Upper lobe of right lung (tissue), 1 donor: ENCODE measurements at regions not wholly inside any gene's neighbourhood (a gene's known extent, or its start where the extent isn't known, plus 50 kb on each side); places are given as distances from the start of the nearest gene placed in this dataset.

Experiments used
- ATAC-seq: fragments of 200-7000 bp; cut with Tn5 transposase; one replicate; pipeline ENCODE4 v1.9.1; 2020; ENCODE audit warnings: mild to moderate bottlenecking, moderate library complexity
- DNase-seq: peaks from one replicate; pipeline ENCODE4 v3.0.0-alpha.2; 2020
- H3K27ac ChIP-seq: fragments of 200-600 bp; one replicate; pipeline ENCODE4 v1.8.0; 2022
- H3K27me3 ChIP-seq: fragments of 200-600 bp; one replicate; pipeline ENCODE4 v1.8.0; 2022; ENCODE audit warnings: mild to moderate bottlenecking
- H3K36me3 ChIP-seq: fragments of 200-600 bp; one replicate; pipeline ENCODE4 v1.8.0; 2022
- H3K4me1 ChIP-seq: fragments of 200-600 bp; one replicate; pipeline ENCODE4 v1.8.0; 2022
- H3K4me3 ChIP-seq: fragments of 200-600 bp; one replicate; pipeline ENCODE4 v1.8.0; 2022; ENCODE audit warnings: mild to moderate bottlenecking
- H3K9me3 ChIP-seq: fragments of 200-600 bp; one replicate; pipeline ENCODE4 v1.8.0; 2022
- intact Hi-C: fragments of 100-400 bp; cut with DNase I; formaldehyde crosslinking; loops from one replicate; pipeline ENCODE4 v1.11.0; 2022
- TF ChIP-seq, protein P1 (sequence below): fragments of 200-600 bp; IDR thresholded peaks from one replicate; pipeline ENCODE4 v1.8.0; 2022; ENCODE audit warnings: antibody characterized with exemption
- donor health status: DM: no; HTN: yes; CAD: no; lungs with severe emphysema.

DNA sequence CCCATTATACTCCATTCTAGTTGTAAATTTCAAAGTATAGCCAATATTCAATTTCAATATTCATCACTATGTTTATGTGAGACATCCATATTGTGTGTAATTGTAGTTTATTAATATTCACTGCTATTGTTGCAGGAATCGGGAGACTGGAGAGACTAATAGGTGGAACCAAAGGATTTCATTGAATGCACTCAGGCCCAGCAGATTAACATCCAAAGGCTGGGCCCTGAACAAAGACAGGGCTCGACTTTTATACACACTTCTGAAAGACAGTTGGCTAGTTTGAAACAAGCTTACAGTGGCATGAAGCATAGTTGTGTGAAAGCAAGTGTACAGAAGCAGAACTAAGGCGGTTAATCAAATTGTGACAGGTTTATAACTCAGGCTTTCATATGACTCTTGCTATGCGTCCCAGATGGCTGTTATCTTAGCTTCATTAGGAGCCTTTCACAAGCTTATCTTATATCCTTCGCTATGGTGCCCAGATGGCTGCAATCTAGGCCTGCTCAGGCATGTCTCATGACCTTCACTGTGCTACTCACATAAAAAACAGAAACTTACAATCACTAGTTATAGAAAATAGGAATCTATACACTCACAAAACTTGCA, 1038.8 kb upstream of the EPHA6 start:
- no peak overlapping the region for H3K27ac ChIP-seq
- no peak for ATAC-seq
- H3K27me3 ChIP-seq: no peaks in the 10 kb centered on the region
- no peak for DNase-seq
- H3K4me3 ChIP-seq: no peak overlapping the region
- intact Hi-C loops: no loop called here
- H3K4me1 ChIP-seq: no peaks in the 10 kb centered on the region
- H3K36me3 ChIP-seq: no peaks in the 10 kb centered on the region
- H3K9me3 ChIP-seq: no peaks in the 10 kb centered on the region
- TF ChIP-seq, protein P1, sequence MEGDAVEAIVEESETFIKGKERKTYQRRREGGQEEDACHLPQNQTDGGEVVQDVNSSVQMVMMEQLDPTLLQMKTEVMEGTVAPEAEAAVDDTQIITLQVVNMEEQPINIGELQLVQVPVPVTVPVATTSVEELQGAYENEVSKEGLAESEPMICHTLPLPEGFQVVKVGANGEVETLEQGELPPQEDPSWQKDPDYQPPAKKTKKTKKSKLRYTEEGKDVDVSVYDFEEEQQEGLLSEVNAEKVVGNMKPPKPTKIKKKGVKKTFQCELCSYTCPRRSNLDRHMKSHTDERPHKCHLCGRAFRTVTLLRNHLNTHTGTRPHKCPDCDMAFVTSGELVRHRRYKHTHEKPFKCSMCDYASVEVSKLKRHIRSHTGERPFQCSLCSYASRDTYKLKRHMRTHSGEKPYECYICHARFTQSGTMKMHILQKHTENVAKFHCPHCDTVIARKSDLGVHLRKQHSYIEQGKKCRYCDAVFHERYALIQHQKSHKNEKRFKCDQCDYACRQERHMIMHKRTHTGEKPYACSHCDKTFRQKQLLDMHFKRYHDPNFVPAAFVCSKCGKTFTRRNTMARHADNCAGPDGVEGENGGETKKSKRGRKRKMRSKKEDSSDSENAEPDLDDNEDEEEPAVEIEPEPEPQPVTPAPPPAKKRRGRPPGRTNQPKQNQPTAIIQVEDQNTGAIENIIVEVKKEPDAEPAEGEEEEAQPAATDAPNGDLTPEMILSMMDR: no peak

DNA sequence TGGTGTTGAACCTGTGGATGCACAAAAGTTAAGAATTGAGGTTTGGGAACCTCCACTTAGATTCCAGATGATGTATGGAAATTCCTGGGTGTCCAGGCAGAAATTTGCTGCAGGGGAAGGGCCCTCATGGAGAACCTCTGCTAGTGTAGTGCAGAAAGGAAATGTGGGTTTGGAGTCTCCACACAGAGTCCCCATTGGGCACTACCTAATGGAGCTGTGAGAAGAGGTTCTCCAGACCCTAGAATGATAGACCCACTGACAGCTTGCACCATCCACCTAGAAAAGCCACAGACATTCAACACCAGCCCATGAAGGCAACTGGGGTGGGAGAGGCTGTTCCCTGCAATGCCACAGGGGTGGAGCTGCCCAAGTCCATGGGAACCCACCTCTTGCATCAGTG, 1032.8 kb upstream of the EPHA6 start:
- Histone ChIP-seq H3K27ac (no peak overlapping the region), H3K36me3 (no peaks in the 10 kb centered on the region), H3K4me1 (no peaks in the 10 kb centered on the region), H3K4me3 (no peak overlapping the region), H3K9me3 (no peaks in the 10 kb centered on the region), H3K27me3 (no peaks in the 10 kb centered on the region)
- DNase-seq (no peak), ATAC-seq (no peak)
- intact Hi-C loops: no loop called here
- TF ChIP-seq, protein P1: no peak

DNA sequence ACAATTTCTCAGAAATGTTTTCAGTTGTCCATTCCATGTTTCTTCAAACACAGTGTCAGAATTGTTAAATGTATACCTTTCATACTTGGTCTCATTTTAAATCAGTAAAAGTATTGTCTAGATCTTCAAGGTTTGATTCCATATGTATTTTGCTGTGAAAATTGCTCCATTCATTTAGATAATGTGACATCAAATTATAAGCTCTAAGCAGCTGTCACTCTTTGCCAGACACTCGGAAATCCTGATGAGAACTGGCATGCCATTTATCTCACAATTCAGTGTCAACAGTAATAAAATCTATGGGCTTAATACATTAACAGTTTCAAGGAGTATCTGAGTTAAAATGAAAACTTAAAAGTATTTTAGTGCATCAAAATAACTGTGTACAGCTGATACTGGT, 1025.3 kb upstream of the EPHA6 start:
- Histone ChIP-seq H3K36me3 (no peaks in the 10 kb centered on the region), H3K4me3 (no peak overlapping the region), H3K27me3 (no peaks in the 10 kb centered on the region), H3K4me1 (no peaks in the 10 kb centered on the region), H3K9me3 (no peaks in the 10 kb centered on the region), H3K27ac (no peak overlapping the region)
- ATAC-seq (no peak), DNase-seq (no peak)
- TF ChIP-seq, protein P1: no peak
- intact Hi-C loops: no loop called here

DNA sequence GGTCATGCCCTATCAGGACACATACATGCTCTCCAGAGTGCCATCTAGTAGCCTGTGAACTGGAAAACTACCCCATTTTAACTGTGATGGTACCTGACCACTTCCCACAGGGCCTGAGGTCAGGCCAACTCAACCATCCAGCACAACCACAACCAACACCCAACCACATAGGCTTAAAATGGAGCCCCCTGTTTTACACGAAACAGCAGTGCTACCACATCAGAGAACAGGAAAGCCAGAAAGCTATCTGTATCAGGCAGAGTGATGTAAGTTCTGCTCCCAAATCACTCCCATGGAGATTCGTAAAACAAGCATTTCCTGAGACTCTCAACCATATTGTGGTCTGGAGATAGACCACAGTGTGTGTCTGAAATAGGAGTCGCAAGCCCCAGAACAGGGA, 1017.3 kb upstream of the EPHA6 start:
- H3K27ac ChIP-seq: no peak overlapping the region
- no peak for ATAC-seq
- no peaks in the 10 kb centered on the region for H3K9me3 ChIP-seq
- no peaks in the 10 kb centered on the region for H3K4me1 ChIP-seq
- intact Hi-C loops: no loop called here
- DNase-seq: no peak
- TF ChIP-seq, protein P1: no peak
- H3K4me3 ChIP-seq: no peak overlapping the region
- no peaks in the 10 kb centered on the region for H3K27me3 ChIP-seq
- H3K36me3 ChIP-seq: no peaks in the 10 kb centered on the region

DNA sequence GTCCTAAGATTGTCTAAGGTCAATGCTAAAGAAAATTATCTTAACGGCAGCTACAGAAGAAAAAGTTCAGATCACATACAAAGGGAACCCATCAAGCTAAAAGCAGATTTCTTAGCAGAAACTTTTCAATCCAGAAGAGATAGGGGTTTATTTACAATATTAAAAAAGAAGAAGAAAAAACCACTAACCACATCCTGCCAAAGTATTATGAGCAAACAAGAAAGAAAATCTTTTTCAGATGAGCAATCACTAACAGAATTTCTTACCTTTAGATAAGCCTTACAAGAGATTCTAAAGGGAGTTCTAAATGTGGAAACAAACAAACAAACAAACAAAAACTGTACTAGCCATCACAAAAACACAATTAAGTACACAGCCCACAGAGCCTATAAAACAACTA, 1015.8 kb upstream of the EPHA6 start:
- Histone ChIP-seq H3K4me1 (no peaks in the 10 kb centered on the region), H3K9me3 (no peaks in the 10 kb centered on the region), H3K4me3 (no peak overlapping the region), H3K27ac (no peak overlapping the region), H3K36me3 (no peaks in the 10 kb centered on the region), H3K27me3 (no peaks in the 10 kb centered on the region)
- DNase-seq (no peak), ATAC-seq (no peak)
- intact Hi-C loops: no loop called here
- TF ChIP-seq, protein P1: no peak

DNA sequence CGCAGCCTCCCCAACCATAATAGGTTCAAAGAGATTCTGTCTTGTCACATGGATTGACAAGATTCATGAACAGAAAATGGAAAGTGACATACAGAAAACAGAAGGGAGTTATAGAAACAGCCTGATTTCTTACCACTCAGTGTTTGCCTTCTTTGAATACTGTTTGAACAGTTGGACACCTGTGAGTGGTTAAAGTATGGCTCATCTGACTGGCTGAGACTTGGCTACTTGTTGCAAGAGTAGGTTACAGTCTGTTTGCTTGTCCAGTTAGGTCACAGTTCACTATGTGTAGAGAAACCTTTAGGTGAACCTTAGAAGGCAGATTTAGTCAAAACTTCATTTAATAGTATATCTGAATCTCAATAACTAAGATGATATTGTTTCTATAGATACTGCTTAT, 1003.9 kb upstream of the EPHA6 start:
- intact Hi-C loops: no loop called here
- no peaks in the 10 kb centered on the region for H3K4me1 ChIP-seq
- no peak overlapping the region for H3K27ac ChIP-seq
- H3K27me3 ChIP-seq: no peaks in the 10 kb centered on the region
- ATAC-seq (no peak), DNase-seq (no peak)
- no peaks in the 10 kb centered on the region for H3K36me3 ChIP-seq
- no peaks in the 10 kb centered on the region for H3K9me3 ChIP-seq
- no peak overlapping the region for H3K4me3 ChIP-seq
- TF ChIP-seq, protein P1: no peak
